Fibroblast of the conjunctiva (primary cell): ENCODE measurements at regions not wholly inside any gene's neighbourhood (a gene's known extent, or its start where the extent isn't known, plus 50 kb on each side); places are given as distances from the start of the nearest gene placed in this dataset.
"Not testable (repeated sequence)": the region's sequence is repeated elsewhere in the genome, so short reads cannot be mapped to it uniquely, and the experiment has no call there.

Experiments
- DNase-seq: peaks from one replicate; pipeline ENCODE4 v3.0.0-alpha.2; 2010; ENCODE audit warnings: low read depth

DNA sequence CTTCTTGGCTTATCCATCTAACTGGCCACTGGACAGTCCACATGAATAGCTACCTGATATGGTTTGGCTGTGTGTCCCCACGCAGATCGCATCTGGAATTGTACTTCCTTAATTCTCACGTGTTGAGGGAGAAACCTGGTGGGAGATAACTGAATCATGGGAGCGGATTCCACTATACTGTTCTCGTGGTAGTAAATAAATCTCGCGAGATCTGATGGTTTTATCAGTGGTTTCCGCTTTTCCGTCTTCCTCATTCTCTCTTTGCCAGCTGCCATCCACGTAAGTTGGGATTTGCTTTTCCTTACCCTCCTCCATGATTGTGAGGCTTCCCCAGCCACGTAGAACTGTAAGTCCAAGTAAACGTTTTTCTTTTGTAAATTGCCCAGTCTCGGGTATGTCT is 1496.4 kb downstream of the KHDRBS2 start:
- DNase-seq = not testable (repeated sequence)

DNA sequence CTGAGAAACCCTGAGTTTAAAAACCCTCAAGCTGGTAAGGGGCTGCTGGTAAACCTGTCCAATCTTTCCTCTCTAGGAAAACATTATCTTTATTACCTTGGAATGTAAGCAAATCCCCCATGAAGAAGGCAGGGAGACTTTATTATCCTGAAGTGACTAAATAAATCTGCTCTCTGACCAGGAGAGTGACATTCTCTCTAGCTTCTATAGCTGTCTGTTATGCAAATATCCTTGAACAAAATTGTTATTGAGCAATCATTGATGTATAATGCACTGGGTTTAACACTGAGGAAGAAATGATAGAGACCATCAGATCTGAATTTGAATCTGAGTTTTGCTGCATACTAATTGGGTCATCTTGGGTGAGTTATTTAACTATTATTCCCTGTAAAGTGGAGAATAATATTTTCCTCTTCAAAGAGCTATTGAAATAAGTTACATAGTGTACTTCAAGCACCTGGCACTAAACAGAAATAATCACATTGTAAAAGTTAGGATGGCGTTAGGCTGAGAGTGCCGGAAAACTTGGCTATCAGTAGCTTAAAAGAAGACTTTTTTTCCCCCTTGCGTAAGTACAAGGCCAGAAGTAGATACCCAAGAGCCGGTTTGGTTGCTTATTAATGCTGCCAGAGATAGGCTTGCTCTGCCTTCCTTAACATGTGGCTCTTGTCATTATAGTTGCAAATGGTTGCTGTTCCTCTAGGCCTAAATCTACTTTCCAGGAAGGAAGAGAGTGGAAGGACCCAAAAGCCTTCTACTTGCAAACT is 1503.1 kb downstream of the KHDRBS2 start:
- not testable (repeated sequence) for DNase-seq

DNA sequence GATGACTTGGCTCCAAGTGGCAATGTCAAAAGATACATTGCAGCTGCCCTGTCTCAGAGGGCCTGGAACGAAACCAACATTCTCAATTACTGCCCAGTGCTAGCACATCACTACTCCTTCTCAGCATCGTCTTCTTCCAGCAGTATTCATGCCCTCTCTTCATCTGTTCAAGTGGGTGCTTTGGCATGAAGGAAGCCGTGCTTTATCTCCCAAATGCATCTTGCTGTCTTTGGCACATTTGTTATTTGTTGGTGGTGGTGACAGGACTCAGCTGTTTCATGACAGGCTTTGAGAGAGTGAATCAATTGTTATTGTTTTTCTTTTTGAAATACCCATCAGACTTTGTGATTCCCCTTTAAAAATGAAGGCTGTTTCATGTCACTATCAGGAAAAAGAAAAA is 1506.4 kb downstream of the KHDRBS2 start:
- not testable (repeated sequence) for DNase-seq

DNA sequence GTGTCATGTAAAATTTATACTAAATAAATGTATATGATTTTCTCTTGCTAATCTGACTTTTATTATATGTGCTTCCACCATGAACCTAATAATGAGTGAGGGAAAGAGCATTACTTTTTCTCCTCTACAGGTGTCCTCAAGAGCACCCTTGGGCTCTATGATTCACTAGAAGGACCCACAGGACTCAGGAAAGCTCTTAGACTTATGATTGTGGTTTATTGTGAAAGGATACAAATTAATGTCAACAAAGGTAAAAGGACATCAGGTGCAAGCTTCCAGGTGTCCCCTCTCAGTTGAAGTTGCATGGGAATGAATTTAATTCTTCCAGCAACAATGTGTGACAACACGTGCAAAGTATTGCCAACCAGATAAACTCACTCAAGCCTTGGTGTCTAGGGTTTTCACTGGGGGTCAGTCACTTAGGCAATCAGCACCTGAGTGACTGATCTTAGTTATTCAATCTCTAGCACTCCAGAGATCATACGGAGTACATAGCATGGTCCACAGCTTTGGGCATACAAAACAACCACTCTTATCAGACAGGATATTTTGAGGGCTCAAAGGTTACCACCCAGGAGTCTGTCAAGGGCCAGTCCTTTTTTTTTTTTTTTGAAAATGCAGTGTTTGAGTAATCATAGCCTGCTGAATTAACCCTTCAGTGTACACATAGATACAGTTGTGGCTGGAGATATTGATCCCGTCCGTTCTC is 1518.1 kb downstream of the KHDRBS2 start:
- DNase-seq = not testable (repeated sequence)

DNA sequence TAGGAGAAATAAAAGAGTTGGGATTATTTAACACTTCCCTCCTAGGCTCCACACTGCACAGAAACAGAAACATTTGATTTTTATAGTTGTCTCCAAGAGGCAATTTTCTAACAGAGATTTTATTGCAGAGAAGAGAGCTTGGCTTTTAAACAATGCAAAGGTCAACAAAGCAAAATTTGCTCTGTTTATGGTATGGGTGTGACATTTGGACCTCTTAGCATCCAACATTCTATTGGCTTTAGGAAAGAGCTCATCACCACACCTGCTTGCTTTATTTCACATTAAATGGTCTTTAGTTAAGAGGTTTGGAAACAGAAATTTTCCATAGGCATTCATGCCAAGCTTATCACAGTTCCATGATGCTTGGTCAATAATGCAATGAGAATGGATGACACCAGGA is 1520.7 kb downstream of the KHDRBS2 start:
- DNase-seq = not testable (repeated sequence)

DNA sequence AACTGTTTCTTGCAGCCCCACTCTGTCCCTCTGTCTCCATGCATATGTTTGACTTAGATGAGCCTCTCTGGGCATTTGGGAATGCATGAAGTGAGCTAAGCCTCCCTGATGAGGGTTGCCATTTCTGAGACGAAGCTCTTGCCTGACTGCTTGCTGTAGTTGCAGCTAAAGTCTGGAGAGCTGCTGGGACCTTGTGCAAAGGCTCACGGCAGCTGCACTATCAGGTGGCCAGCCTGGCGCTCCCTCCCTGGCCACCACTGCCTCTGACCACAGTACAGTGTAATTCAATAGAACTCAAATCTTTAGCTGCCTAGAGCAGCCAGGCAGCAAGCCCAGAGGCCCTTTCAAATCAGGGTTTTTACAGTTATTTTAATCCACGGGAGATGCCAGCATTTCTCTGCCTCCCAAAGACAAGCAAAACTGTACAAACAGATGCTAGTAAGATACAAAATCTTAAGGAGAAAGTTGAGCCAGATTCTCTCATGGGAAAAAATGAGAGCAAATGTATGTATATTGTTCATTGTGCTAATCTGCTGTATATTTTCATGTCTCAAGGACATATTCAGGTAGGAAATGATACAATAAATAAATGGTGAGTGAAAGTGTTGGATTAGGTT is 1522.5 kb downstream of the KHDRBS2 start:
- not testable (repeated sequence) for DNase-seq

DNA sequence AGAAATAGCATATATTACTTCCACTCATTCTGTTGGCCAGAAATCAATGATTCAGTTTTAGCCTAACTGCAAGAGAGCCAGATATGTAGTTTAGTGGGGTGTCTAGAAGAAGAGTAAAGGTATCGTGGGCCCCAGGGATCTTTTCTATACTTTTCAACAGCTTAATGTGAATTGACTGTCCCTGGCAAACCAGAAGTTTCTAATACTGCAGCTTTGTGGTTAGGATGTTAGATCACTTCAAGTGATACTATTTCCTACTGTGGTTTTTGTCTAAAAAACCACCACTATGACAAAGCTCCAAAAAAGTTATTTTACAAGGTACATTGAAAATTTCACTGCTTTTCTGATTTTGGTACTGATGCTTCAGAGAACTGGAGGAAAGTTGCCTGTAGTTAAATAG is 1525.1 kb downstream of the KHDRBS2 start:
- not testable (repeated sequence) for DNase-seq

DNA sequence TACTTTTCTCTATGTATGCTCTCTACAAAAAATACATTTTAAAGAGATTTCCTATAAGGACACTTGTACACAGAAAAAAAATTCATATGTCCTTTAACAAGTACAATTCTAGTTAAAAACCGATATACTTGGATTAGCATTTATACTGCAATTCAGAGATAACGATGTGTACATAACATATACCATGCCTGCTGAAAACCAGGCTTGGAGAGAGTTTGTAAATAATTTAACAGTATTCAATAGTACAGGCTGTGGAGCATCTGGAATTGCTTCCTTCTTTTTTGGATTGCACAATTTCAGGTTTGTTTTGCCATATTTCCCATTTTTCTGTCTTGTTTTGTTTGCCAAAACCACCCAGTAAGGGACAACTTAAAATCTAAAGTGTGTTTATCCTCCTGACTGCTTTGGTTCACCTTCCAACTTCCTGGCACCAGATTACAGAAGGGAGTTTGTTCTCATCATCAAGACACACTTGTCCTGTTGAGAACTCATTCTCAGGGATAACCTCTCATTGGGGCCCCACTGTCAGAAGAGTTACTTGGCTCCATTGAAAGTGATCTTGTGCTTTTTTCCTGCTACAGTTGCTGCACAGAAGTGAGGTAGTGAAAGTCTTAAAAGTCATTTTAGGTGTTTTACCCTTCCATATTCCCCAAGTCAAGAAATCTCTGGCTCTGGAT is 1526.7 kb downstream of the KHDRBS2 start:
- not testable (repeated sequence) for DNase-seq

DNA sequence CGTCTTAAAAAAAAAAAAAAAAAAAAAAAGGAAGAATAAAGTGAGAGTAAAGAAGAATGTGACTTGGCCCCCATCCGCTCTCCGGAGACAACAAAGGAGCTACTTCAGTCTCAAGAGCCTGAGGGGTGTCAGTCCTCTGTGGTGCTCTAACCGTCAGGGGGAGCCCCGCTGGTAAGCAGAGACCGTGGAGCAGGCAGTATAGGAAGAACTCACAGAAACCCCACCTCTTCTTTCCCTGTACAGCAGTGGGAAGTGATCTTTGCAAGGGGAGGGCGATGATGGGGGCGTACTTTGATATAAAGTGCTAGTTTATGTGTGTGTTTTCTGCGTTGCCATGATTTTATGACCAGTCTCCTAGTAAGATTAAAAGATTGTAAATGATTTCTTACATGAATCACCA is 1527.3 kb downstream of the KHDRBS2 start:
- DNase-seq = not testable (repeated sequence)

DNA sequence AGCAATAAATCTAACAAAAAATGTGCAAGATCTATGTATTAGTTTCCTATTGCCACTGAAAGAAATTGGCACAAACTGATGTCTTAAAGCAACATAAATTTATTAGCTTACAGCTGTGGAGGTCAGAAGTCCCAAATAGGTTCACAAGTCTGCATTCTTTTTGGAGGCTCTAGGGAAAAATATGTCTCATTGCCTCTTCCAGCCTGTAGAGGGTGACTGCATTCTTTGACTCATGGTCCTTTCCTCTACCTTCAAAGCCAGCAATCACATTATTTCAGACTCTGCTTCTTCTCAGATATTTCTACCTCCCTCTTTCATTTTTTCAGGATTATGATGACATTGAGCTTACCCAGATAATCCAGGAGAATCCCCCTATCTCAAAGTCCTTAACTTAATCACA is 1531.1 kb downstream of the KHDRBS2 start:
- no peak for DNase-seq

DNA sequence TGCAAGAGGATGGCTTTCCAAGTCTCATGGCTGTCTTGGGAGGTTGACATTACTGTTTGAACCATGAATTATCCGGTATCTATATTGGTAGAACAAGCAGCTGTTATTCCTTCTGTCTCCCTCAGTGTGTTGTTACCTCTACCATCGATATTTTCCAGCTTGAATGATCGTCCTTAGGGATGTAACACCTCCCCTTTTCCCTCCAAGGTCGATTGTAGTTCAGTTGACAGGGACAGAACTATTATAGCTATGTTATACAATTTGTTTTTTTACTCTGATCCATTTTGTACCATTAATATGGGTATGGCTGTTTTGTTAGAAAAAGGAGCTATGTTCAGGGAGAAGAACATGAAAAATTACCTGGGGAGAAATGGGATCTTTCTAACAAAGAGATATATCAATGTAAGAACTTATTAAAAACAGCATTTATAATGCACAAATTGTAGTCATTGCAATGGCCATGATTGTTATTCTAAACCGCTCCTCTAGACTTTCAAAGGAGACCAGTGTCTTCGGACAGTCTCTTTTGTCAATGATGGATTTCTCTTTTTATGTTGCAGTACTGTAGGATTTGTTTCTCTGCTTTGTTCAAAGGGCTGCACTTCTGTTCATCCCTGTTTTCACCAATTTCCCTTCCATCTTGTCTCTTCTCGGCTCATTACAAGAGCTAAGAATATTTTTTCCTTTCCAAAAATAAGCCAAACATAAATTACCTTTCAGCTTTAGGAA is 1535.5 kb downstream of the KHDRBS2 start:
- not testable (repeated sequence) for DNase-seq

DNA sequence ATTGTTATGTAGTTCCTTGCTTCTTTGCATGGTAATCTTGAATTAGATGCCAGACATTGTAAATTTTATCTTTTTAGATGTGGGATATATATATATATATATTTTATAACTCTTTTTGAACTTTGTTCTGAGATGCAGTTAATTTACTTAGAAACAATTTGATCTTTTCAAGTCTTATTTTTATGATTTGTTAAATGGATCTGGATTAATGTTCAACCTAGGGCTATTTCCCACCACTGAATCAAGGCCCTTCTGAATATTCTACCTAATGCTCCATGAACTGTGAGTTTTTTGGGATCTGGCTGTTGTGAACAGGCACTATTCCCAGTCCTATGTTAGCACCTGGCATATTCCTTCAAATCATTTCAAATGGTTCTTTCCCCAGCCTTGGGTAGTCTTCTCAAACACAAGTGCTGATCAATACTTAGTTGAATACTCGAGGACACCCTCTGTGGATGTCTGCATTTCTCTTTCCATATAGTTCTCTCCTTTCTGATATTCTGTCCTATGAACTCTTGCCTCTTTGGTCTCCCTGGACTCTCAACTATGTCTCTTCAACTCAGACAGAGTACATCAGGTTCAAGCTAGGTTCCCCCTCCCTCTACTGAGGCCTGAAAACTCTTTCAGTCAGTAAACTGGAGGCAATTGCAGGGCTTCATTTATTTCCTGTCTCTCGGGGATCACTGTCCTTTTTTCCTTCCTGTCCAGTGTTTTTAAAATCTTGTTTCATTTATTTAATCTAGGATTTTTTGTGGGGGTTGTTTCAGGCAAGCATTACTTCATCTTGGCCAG is 1538.1 kb downstream of the KHDRBS2 start:
- not testable (repeated sequence) for DNase-seq

DNA sequence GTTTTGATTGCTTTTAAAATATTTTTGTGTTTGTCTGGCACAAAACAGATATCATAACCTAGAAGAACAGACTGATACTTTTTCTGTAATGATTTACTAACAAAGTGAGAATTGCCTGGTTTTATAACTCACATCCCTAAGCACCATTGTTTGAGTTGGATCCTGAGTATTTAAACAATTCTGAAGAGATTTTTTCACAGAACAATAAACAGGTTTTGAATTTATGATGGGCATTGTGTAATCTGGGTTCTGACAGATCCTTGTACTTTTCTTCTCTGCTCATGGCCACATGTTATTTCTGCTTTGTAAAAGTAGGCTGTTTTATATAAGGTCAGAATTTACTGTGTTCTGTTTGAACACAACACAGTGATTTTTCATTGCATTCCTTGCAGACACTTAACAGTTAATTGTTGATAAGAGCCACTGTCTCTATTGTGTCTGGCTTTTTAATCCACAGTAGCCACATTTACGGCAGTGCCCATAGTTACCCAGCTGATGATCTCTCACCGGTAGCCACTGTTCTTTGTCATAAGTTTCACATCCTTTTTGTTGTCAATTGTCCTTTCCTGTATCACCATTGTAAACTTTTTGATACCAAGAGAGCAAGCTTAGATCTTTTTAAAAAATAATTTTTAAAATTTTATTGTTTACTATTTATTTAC is 1548.1 kb downstream of the KHDRBS2 start:
- not testable (repeated sequence) for DNase-seq

DNA sequence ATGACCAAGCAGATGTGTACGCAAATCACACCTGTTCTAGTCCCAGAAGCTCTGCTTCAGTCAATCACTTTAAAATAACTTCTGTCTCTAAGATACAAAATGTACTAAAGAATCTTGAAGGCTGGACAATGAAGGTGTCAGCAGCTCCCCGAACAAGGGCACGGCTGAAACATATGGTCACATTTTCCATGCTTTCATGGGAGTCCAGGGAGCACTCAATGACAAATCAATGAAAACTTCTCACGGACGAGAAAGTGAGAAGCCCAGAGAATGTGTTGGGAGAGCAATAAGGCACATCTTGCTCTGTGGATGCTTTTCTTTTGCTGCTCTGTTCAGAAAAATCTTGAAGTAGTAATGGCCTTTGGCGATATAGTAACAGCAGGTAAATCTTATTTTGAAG is 1548.7 kb downstream of the KHDRBS2 start:
- DNase-seq = not testable (repeated sequence)

DNA sequence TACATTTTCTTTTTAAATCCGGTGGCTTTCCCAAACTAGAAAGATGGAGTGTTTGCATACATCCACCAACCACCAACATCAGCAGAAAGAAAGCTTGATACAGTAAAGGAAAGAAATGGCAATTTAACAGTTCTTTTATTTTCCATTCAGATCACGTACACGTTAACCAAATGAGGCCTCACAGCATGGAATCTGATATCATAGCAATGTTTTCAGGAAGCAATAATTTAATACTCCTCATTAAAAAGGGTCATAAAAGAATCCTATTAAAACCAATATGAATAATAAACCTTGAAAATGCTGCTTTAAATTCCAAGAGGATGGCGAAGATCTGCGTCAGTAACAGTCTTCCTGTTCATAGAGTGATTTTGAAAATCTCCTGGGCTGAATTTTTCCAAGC is 1562.1 kb downstream of the KHDRBS2 start:
- DNase-seq = not testable (repeated sequence)

DNA sequence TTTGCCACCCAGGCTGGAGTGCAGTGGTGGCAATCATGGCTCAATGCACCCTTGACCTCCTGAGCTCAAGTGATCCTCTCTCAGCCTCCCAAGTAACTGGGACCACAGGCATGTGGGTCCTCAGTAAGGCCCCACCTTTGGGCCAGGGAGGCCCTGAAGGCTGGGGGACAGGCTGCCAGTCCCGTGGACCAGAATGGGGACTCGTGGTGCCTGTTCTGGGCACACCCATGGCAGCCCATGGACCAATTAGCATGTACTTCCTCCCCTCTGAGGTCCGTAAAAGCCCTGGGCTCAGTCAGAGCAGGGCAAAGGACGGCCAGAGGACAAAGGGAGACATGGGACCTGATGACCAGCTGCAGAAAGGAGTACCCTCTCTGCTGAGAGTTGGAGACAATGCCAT is 1590.8 kb downstream of the KHDRBS2 start:
- DNase-seq = no peak

DNA sequence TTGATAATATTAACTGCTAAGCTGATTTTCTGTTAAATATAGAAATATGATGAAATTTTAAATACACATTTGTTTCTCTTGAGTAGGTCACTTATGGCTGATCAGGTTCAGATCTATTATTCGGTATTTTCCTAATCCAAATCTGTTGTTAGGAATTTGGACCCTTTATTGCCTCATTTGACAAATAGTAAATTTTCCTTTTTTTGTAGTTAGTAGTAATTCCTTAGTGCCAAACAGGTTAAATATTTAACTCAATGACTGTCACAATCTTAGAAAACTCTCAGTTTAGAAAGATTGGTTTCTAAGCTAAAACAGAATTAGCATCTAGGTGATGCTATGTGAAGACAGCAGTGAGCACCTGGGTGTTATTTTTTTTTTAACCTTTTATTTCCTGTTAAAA is 1598.9 kb downstream of the KHDRBS2 start:
- no peak for DNase-seq

DNA sequence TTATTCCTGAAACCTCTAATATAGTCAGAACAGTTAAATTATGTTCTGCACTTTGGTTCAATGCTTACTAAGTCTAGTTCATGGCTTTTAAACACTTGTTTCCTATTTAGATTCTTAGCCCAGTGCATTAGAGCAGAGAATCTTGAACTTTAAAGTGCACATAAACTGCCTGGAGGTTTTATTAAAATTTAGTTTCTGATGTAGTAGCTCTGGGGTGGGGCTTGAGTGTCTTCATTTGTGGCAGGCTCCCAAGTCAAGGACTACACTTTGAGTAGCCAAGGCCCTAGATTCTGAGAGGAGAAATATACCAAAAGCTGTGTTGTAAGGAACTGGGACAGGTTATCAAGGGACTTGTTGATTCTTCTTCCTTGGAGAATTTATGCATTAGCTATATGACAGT is 1604.2 kb downstream of the KHDRBS2 start:
- no peak for DNase-seq

DNA sequence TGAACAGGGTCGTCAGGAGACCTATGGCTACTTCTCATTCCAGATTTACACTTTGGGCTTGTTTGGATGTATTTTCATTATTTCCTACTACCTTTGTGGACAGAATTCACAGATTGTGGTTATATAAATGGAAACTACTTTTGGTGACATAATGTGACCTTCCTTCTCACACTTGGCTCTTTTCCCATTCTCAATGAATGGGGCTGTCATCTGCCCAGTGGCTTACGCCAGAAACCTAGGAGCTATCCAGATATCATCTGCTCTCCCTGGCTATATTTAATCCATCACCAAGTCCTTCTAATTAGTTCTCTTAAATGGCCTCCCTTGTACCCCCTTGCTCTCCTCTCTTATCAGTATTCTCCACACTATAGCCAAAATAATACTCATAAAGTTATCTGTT is 1606.8 kb downstream of the KHDRBS2 start:
- no peak for DNase-seq

DNA sequence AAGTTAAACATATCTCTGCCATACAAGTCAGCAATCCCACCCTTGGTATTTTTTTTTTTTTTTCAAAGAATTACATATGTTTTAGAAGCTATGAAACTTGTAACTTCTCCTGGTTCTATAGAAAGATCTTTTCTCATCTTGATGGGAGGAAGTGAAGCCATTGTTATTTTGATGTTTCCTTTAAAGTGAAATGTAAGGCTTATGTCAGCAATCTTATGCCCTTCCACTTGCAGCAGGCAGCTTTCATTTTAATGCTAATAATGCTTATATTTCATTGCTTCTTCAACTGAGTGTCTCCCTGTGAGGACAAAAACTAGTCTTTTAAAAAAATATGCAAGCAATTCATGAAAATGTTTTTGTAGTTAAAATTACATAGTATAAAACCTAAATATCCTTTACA is 1614.7 kb downstream of the KHDRBS2 start:
- no peak for DNase-seq
